ENCODE measurements at regions not wholly inside any gene's neighbourhood (a gene's known extent, or its start where the extent isn't known, plus 50 kb on each side); places are given as distances from the start of the nearest gene placed in this dataset.

GRCh38 chr4:30948653-30949052 lies 228.5 kb downstream of the PCDH7 start:
- TF ChIP-seq, protein P1, sequence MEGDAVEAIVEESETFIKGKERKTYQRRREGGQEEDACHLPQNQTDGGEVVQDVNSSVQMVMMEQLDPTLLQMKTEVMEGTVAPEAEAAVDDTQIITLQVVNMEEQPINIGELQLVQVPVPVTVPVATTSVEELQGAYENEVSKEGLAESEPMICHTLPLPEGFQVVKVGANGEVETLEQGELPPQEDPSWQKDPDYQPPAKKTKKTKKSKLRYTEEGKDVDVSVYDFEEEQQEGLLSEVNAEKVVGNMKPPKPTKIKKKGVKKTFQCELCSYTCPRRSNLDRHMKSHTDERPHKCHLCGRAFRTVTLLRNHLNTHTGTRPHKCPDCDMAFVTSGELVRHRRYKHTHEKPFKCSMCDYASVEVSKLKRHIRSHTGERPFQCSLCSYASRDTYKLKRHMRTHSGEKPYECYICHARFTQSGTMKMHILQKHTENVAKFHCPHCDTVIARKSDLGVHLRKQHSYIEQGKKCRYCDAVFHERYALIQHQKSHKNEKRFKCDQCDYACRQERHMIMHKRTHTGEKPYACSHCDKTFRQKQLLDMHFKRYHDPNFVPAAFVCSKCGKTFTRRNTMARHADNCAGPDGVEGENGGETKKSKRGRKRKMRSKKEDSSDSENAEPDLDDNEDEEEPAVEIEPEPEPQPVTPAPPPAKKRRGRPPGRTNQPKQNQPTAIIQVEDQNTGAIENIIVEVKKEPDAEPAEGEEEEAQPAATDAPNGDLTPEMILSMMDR (IDR thresholded peaks at IDR 0.05) = no peak

GRCh38 chr4:30950737-30951136 lies 230.6 kb downstream of the PCDH7 start:
- H3K27me3 Mint-ChIP-seq (ENCODE audit: low read depth in 3 of 3) = peaks cover 0 to 2% (median 0%) of the 10 kb centered on the region in 3 donors
- no peaks in the 10 kb centered on the region for H3K4me1 ChIP-seq (ENCODE audit: control insufficient read depth in 1 of 2, insufficient read depth in 2 of 2, low read length in 2 of 2)

More at GRCh38 chr4:30948653-30949052, 228.5 kb downstream of the PCDH7 start:
- Histone ChIP-seq H3K9me3 (replicated peaks in 1 of 2; ENCODE audit: control insufficient read depth in 1 of 2, insufficient read depth in 1 of 2, low read length in 2 of 2) (no peaks in the 10 kb centered on the region), H3K4me1 (ENCODE audit: control insufficient read depth in 1 of 2, insufficient read depth in 2 of 2, low read length in 2 of 2) (no peaks in the 10 kb centered on the region), H3K79me2 (ENCODE audit: insufficient read depth, low read length) (no peaks in the 10 kb centered on the region), H3K27me3 (ENCODE audit: control insufficient read depth in 2 of 2, insufficient read depth in 2 of 2, low read length in 2 of 2) (no peaks in the 10 kb centered on the region), H3K27ac (ENCODE audit: low read depth in 1 of 2, low read length in 2 of 2) (no peak overlapping the region), H3K4me3 (replicated peaks in 1 of 3; ENCODE audit: low read depth in 2 of 3, low read length in 3 of 3) (no peak overlapping the region), H4K20me1 (ENCODE audit: insufficient read depth, low read length) (no peaks in the 10 kb centered on the region), H3K4me2 (replicated peaks; ENCODE audit: extremely low read depth, low read length, poor library complexity, severe bottlenecking) (no peak overlapping the region), H2AFZ (ENCODE audit: insufficient read depth, low read depth, low read length, poor library complexity, severe bottlenecking) (no peak overlapping the region), H3K36me3 (replicated peaks in 1 of 2; ENCODE audit: control insufficient read depth in 1 of 2, insufficient read depth in 2 of 2, low read length in 2 of 2) (no peaks in the 10 kb centered on the region), H3K9ac (ENCODE audit: insufficient read depth, low read length, poor library complexity, severe bottlenecking) (no peak overlapping the region)
- Mint-ChIP-seq H3K9me3 (no peaks in the 10 kb centered on the region), H3K36me3 (no peaks in the 10 kb centered on the region), H3K4me1 (no peaks in the 10 kb centered on the region), H3K4me3 (no peak overlapping the region), H3K27ac (no peak overlapping the region), H3K27me3 (ENCODE audit: low read depth in 3 of 3) (peaks cover 0 to 2% (median 0%) of the 10 kb centered on the region in 3 donors)
- DNase-seq = no peak
- intact Hi-C loops (cut with micrococcal nuclease) = no loop called here
- 100% methylated on average over 1 of the region's 3 CpGs for WGBS (ENCODE audit: insufficient coverage)

More at GRCh38 chr4:30950737-30951136, 230.6 kb downstream of the PCDH7 start:
- Mint-ChIP-seq H3K36me3 (no peaks in the 10 kb centered on the region), H3K4me3 (no peak overlapping the region), H3K27ac (no peak overlapping the region), H3K9me3 (no peaks in the 10 kb centered on the region), H3K4me1 (no peaks in the 10 kb centered on the region)
- no peak overlapping the region for H3K4me3 ChIP-seq (replicated peaks in 1 of 3; ENCODE audit: low read depth in 2 of 3, low read length in 3 of 3)
- no peaks in the 10 kb centered on the region for H3K27me3 ChIP-seq (ENCODE audit: control insufficient read depth in 2 of 2, insufficient read depth in 2 of 2, low read length in 2 of 2)
- 20% methylated on average over 1 of the region's 3 CpGs for WGBS (ENCODE audit: insufficient coverage)
- H2AFZ ChIP-seq (ENCODE audit: insufficient read depth, low read depth, low read length, poor library complexity, severe bottlenecking) = no peak overlapping the region
- H3K27ac ChIP-seq (ENCODE audit: low read depth in 1 of 2, low read length in 2 of 2) = no peak overlapping the region
- no peaks in the 10 kb centered on the region for H3K79me2 ChIP-seq (ENCODE audit: insufficient read depth, low read length)
- intact Hi-C loops (cut with micrococcal nuclease) = no loop called here
- H3K9ac ChIP-seq (ENCODE audit: insufficient read depth, low read length, poor library complexity, severe bottlenecking) = no peak overlapping the region
- H3K36me3 ChIP-seq (replicated peaks in 1 of 2; ENCODE audit: control insufficient read depth in 1 of 2, insufficient read depth in 2 of 2, low read length in 2 of 2) = no peaks in the 10 kb centered on the region
- H3K9me3 ChIP-seq (replicated peaks in 1 of 2; ENCODE audit: control insufficient read depth in 1 of 2, insufficient read depth in 1 of 2, low read length in 2 of 2) = no peaks in the 10 kb centered on the region
- TF ChIP-seq, protein P1 (IDR thresholded peaks at IDR 0.05) = no peak
- H3K4me2 ChIP-seq (replicated peaks; ENCODE audit: extremely low read depth, low read length, poor library complexity, severe bottlenecking) = no peak overlapping the region
- no peaks in the 10 kb centered on the region for H4K20me1 ChIP-seq (ENCODE audit: insufficient read depth, low read length)
- no peak for DNase-seq
